ENCODE measurements at regions not wholly inside any gene's neighbourhood (a gene's known extent, or its start where the extent isn't known, plus 50 kb on each side); places are given as distances from the start of the nearest gene placed in this dataset.

- no peak overlapping the region for H3K27ac ChIP-seq
- no peak for TF ChIP-seq CTCF (conservative IDR thresholded peaks at IDR 0.05)
- no peak for TF ChIP-seq ZFX (IDR thresholded peaks at IDR 0.05)
Measured at GRCh38 chr12:3959799-3960560, 86.8 kb upstream of the PARP11 start.

GRCh38 chr12:3958534-3958933, 85.3 kb upstream of the PARP11 start:
- TF ChIP-seq ZFX (IDR thresholded peaks at IDR 0.05) (no peak), CTCF (conservative IDR thresholded peaks at IDR 0.05) (no peak)
- H3K27ac ChIP-seq = no peak overlapping the region

- TF ChIP-seq CTCF (conservative IDR thresholded peaks at IDR 0.05) = no peak
- no peak for TF ChIP-seq ZFX (IDR thresholded peaks at IDR 0.05)
- no peak overlapping the region for H3K27ac ChIP-seq
Measured at GRCh38 chr12:3951380-3952135, 78.4 kb upstream of the PARP11 start.

GRCh38 chr12:3950714-3951320, 77.6 kb upstream of the PARP11 start:
- TF ChIP-seq CTCF (conservative IDR thresholded peaks at IDR 0.05) (no peak), ZFX (IDR thresholded peaks at IDR 0.05) (no peak)

GRCh38 chr12:3947781-3948180, 74.6 kb upstream of the PARP11 start:
- TF ChIP-seq CTCF (conservative IDR thresholded peaks at IDR 0.05) (no peak), ZFX (IDR thresholded peaks at IDR 0.05) (no peak)
- H3K27ac ChIP-seq = no peak overlapping the region

More at GRCh38 chr12:3950714-3951320, 77.6 kb upstream of the PARP11 start:
- H3K27ac ChIP-seq = no peak overlapping the region

- TF ChIP-seq CTCF (conservative IDR thresholded peaks at IDR 0.05) = no peak
- no peak for TF ChIP-seq ZFX (IDR thresholded peaks at IDR 0.05)
Measured at GRCh38 chr12:3945671-3946070, 72.5 kb upstream of the PARP11 start.

GRCh38 chr12:3944620-3945019, 71.4 kb upstream of the PARP11 start:
- TF ChIP-seq CTCF (conservative IDR thresholded peaks at IDR 0.05) (no peak), ZFX (IDR thresholded peaks at IDR 0.05) (no peak)
- H3K27ac ChIP-seq = no peak overlapping the region

More at GRCh38 chr12:3945671-3946070, 72.5 kb upstream of the PARP11 start:
- H3K27ac ChIP-seq = no peak overlapping the region

Measured in C4-2B (cell line).